Islet of Langerhans (tissue), 1 donor: ENCODE measurements at regions not wholly inside any gene's neighbourhood (a gene's known extent, or its start where the extent isn't known, plus 50 kb on each side); places are given as distances from the start of the nearest gene placed in this dataset.

Experiments used
- FAIRE-seq: peaks from one replicate; lab custom pipeline; 2011; peaks lifted over from hg19 to GRCh38; lab: Jason Lieb, UNC

GRCh38 chr14:71712478-71712877, 219.8 kb upstream of the RGS6 start:
- no peak for FAIRE-seq

GRCh38 chr14:71713016-71713415, 219.2 kb upstream of the RGS6 start:
- no peak for FAIRE-seq

- FAIRE-seq, result no peak
Measured at GRCh38 chr14:71713451-71713850, 218.8 kb upstream of the RGS6 start.

GRCh38 chr14:71714225-71714624, 218.0 kb upstream of the RGS6 start:
- no peak for FAIRE-seq

- no peak for FAIRE-seq
Measured at GRCh38 chr14:71716041-71716772, 216.0 kb upstream of the RGS6 start.

GRCh38 chr14:71720978-71721624, 211.1 kb upstream of the RGS6 start:
- FAIRE-seq, result peak; percentile 30

- no peak for FAIRE-seq
Measured at GRCh38 chr14:71721791-71722190, 210.4 kb upstream of the RGS6 start.

- FAIRE-seq, result no peak
Measured at GRCh38 chr14:71722885-71723284, 209.3 kb upstream of the RGS6 start.

- peak; percentile 86 for FAIRE-seq
Measured at GRCh38 chr14:71725922-71726579, 206.2 kb upstream of the RGS6 start.

GRCh38 chr14:71726580-71727021, 205.6 kb upstream of the RGS6 start:
- no peak for FAIRE-seq

- FAIRE-seq, result no peak
Measured at GRCh38 chr14:71728386-71728785, 203.8 kb upstream of the RGS6 start.

GRCh38 chr14:71729596-71729995, 202.6 kb upstream of the RGS6 start:
- FAIRE-seq, result no peak

- FAIRE-seq, result no peak
Measured at GRCh38 chr14:71730471-71730870, 201.8 kb upstream of the RGS6 start.

- FAIRE-seq, result no peak
Measured at GRCh38 chr14:71731096-71731495, 201.1 kb upstream of the RGS6 start.

GRCh38 chr14:71733210-71733883, 198.9 kb upstream of the RGS6 start:
- no peak for FAIRE-seq

- no peak for FAIRE-seq
Measured at GRCh38 chr14:71734076-71734475, 198.2 kb upstream of the RGS6 start.

GRCh38 chr14:71734885-71735284, 197.3 kb upstream of the RGS6 start:
- FAIRE-seq, result no peak

GRCh38 chr14:71737760-71738159, 194.5 kb upstream of the RGS6 start:
- FAIRE-seq, result no peak

- FAIRE-seq, result no peak
Measured at GRCh38 chr14:71739273-71739990, 192.8 kb upstream of the RGS6 start.

- FAIRE-seq, result no peak
Measured at GRCh38 chr14:71741241-71741640, 191.0 kb upstream of the RGS6 start.

- FAIRE-seq, result no peak
Measured at GRCh38 chr14:71742485-71742884, 189.7 kb upstream of the RGS6 start.

GRCh38 chr14:71745072-71745471, 187.2 kb upstream of the RGS6 start:
- FAIRE-seq, result no peak
